Hepatocyte (in vitro differentiated cells): ENCODE measurements at regions not wholly inside any gene's neighbourhood (a gene's known extent, or its start where the extent isn't known, plus 50 kb on each side); places are given as distances from the start of the nearest gene placed in this dataset.

Source experiments
- DNase-seq: peaks from one replicate; pipeline ENCODE4 v3.0.0-alpha.2; 2016; ENCODE audit warnings: low spot score
- H2AFZ ChIP-seq: fragments of 200-600 bp; sonication (generic); 2 replicates; pipeline ENCODE4 v1.6.0; 2016; ENCODE audit warnings: antibody characterized with exemption, mild to moderate bottlenecking
- H3K27ac ChIP-seq: fragments of 200-600 bp; sonication (generic); 2 replicates; pipeline ENCODE4 v1.5.1; 2016; ENCODE audit warnings: mild to moderate bottlenecking
- H3K27me3 ChIP-seq: fragments of 200-600 bp; sonication (generic); 2 replicates; pipeline ENCODE4 v1.6.1; 2016
- H3K36me3 ChIP-seq: fragments of 200-600 bp; sonication (generic); replicated peaks from 2 replicates; pipeline ENCODE4 v1.5.1; 2016; ENCODE audit warnings: low read depth; ENCODE audit not compliant: insufficient read depth
- H3K4me1 ChIP-seq: fragments of 200-600 bp; sonication (generic); 2 replicates; pipeline ENCODE4 v1.5.1; 2016; ENCODE audit warnings: mild to moderate bottlenecking, moderate library complexity; ENCODE audit not compliant: insufficient read depth
- H3K4me2 ChIP-seq: fragments of 200-600 bp; sonication (generic); 2 replicates; pipeline ENCODE4 v1.6.0; 2016
- H3K4me3 ChIP-seq: fragments of 200-600 bp; sonication (generic); 2 replicates; pipeline ENCODE4 v1.5.1; 2016; ENCODE audit warnings: mild to moderate bottlenecking
- H3K79me2 ChIP-seq: fragments of 200-600 bp; sonication (generic); 2 replicates; pipeline ENCODE4 v1.6.0; 2017; ENCODE audit warnings: mild to moderate bottlenecking
- H3K9me2 ChIP-seq: fragments of 200-600 bp; sonication (generic); replicated peaks from 2 replicates; pipeline ENCODE4 v1.6.0; 2017; ENCODE audit warnings: mild to moderate bottlenecking; ENCODE audit not compliant: insufficient read depth
- H3K9me3 ChIP-seq: fragments of 200-600 bp; sonication (generic); 2 replicates; pipeline ENCODE4 v1.5.1; 2016; ENCODE audit warnings: low read depth, mild to moderate bottlenecking
- H4K20me1 ChIP-seq: fragments of 200-600 bp; sonication (generic); 2 replicates; pipeline ENCODE4 v1.6.0; 2016; ENCODE audit warnings: mild to moderate bottlenecking; ENCODE audit not compliant: insufficient read depth, poor library complexity, severe bottlenecking
- CTCF ChIP-seq: fragments of 200-600 bp; sonication (generic); IDR thresholded peaks from 2 replicates; pipeline ENCODE4 v1.5.1; 2016; ENCODE audit warnings: antibody characterized with exemption, mild to moderate bottlenecking; ENCODE audit not compliant: poor library complexity
- EZH2 ChIP-seq: fragments of 200-600 bp; sonication (generic); IDR thresholded peaks from 2 replicates; pipeline ENCODE4 v1.6.1; 2016; ENCODE audit warnings: antibody characterized with exemption, mild to moderate bottlenecking, borderline replicate concordance
- EZH2phosphoT487 ChIP-seq: fragments of 200-600 bp; sonication (generic); IDR thresholded peaks from one replicate; pipeline ENCODE4 v1.6.1; 2018; ENCODE audit warnings: antibody characterized with exemption, mild to moderate bottlenecking, low read depth, moderate library complexity; ENCODE audit not compliant: unreplicated experiment, severe bottlenecking
- whole genome bisulfite sequencing: methylation state at CpG from one replicate; pipeline ENCODE4 v1.1.6; 2016; ENCODE audit warnings: low lambda C conversion rate; ENCODE audit errors: missing lambda C conversion rate; 5-methylcytosine and 5-hydroxymethylcytosine counted together

GRCh38 chr1:5221451-5221850 lies 567.0 kb downstream of the AJAP1 start:
- Histone ChIP-seq H3K27ac (no peak overlapping the region), H3K79me2 (no peaks in the 10 kb centered on the region), H2AFZ (no peak overlapping the region), H3K4me1 (no peaks in the 10 kb centered on the region), H3K27me3 (peaks cover 9% of the 10 kb centered on the region), H3K4me3 (no peak overlapping the region), H3K4me2 (no peak overlapping the region), H3K9me3 (no peaks in the 10 kb centered on the region), H3K36me3 (no peaks in the 10 kb centered on the region), H3K9me2 (no peaks in the 10 kb centered on the region), H4K20me1 (no peaks in the 10 kb centered on the region)
- no peak for DNase-seq
- TF ChIP-seq EZH2 (no peak), EZH2phosphoT487 (no peak), CTCF (no peak)
- 78% methylated on average over 6 of the region's 6 CpGs for WGBS

- Histone ChIP-seq H3K9me2 (no peaks in the 10 kb centered on the region), H3K4me2 (no peak overlapping the region), H3K4me3 (no peak overlapping the region), H3K27ac (no peak overlapping the region), H3K9me3 (no peaks in the 10 kb centered on the region), H2AFZ (no peak overlapping the region), H3K4me1 (no peaks in the 10 kb centered on the region), H4K20me1 (no peaks in the 10 kb centered on the region), H3K27me3 (peaks cover 4% of the 10 kb centered on the region), H3K79me2 (no peaks in the 10 kb centered on the region), H3K36me3 (no peaks in the 10 kb centered on the region)
- TF ChIP-seq EZH2 (no peak), EZH2phosphoT487 (no peak), CTCF (no peak)
- 77% methylated on average over 7 of the region's 7 CpGs for WGBS
- no peak for DNase-seq
Measured at GRCh38 chr1:5220821-5221220, 566.4 kb downstream of the AJAP1 start.

GRCh38 chr1:5220421-5220820 lies 566.0 kb downstream of the AJAP1 start:
- Histone ChIP-seq H3K9me3 (no peaks in the 10 kb centered on the region), H3K27me3 (peaks cover under 1% of the 10 kb centered on the region), H3K36me3 (no peaks in the 10 kb centered on the region), H3K4me3 (no peak overlapping the region), H3K79me2 (no peaks in the 10 kb centered on the region), H4K20me1 (no peaks in the 10 kb centered on the region), H2AFZ (no peak overlapping the region), H3K27ac (no peak overlapping the region), H3K4me2 (no peak overlapping the region), H3K4me1 (no peaks in the 10 kb centered on the region), H3K9me2 (no peaks in the 10 kb centered on the region)
- WGBS = 76% methylated on average over 2 of the region's 2 CpGs
- no peak for DNase-seq
- TF ChIP-seq CTCF (no peak), EZH2 (no peak), EZH2phosphoT487 (no peak)

GRCh38 chr1:5200006-5200405 lies 545.6 kb downstream of the AJAP1 start:
- Histone ChIP-seq H3K4me1 (no peaks in the 10 kb centered on the region), H3K27me3 (no peaks in the 10 kb centered on the region), H3K4me3 (no peak overlapping the region), H3K9me2 (no peaks in the 10 kb centered on the region), H2AFZ (no peak overlapping the region), H3K9me3 (no peaks in the 10 kb centered on the region), H4K20me1 (no peaks in the 10 kb centered on the region), H3K27ac (no peak overlapping the region), H3K36me3 (no peaks in the 10 kb centered on the region), H3K4me2 (no peak overlapping the region), H3K79me2 (no peaks in the 10 kb centered on the region)
- 84% methylated on average over 3 of the region's 3 CpGs for WGBS
- no peak for DNase-seq
- no peak for TF ChIP-seq EZH2phosphoT487
- no peak for TF ChIP-seq EZH2
- no peak for TF ChIP-seq CTCF
